ENCODE measurements at regions not wholly inside any gene's neighbourhood (a gene's known extent, or its start where the extent isn't known, plus 50 kb on each side); places are given as distances from the start of the nearest gene placed in this dataset.

GRCh38 chr1:4396551-4396950, 257.9 kb upstream of the AJAP1 start:
- no peak overlapping the region for H3K4me3 ChIP-seq (ENCODE audit: insufficient read depth, low read depth, low read length)
- H3K4ac ChIP-seq (ENCODE audit: low read depth, low read length), result no peak overlapping the region
- POLR2A ChIA-PET (ENCODE audit: unreplicated experiment), result no interaction called here
- H3K4me2 ChIP-seq (ENCODE audit: low read depth, low read length), result no peak overlapping the region
- in situ Hi-C loops (cut with MboI; ENCODE audit: low sequenced_read_pairs), result no loop called here
- CTCF ChIA-PET, result no interaction called here
- no peak overlapping the region for H3K18ac ChIP-seq (ENCODE audit: low read depth, low read length)
- no peak overlapping the region for H2AFZ ChIP-seq (replicated peaks; ENCODE audit: low read length, poor library complexity)
- H2BK120ac ChIP-seq (ENCODE audit: low read depth, low read length), result no peak overlapping the region
- H3K9ac ChIP-seq (ENCODE audit: low read depth, low read length), result no peak overlapping the region
- H3K27ac ChIP-seq (ENCODE audit: insufficient read depth, low read length), result no peak overlapping the region
- no peaks in the 10 kb centered on the region for H3K9me1 ChIP-seq (ENCODE audit: insufficient read depth, low read length)
- dilution Hi-C loops (cut with HindIII; ENCODE audit: low sequenced_read_pairs, unreplicated experiment), result no loop called here
- H2BK20ac ChIP-seq (ENCODE audit: low read depth, low read length), result no peak overlapping the region
- TF ChIP-seq NFE2L2 (IDR thresholded peaks at IDR 0.05; ENCODE audit: low read depth, low read length), result no peak
- no peak for TF ChIP-seq MXI1 (IDR thresholded peaks at IDR 0.05; ENCODE audit: borderline replicate concordance, low read depth, low read length)
- no peak for TF ChIP-seq CHD1 (IDR thresholded peaks at IDR 0.05; ENCODE audit: low read depth, low read length)
- no peak for TF ChIP-seq BHLHE40 (IDR thresholded peaks at IDR 0.05; ENCODE audit: low read depth, low read length)
- no peak for TF ChIP-seq CTCF (conservative IDR thresholded peaks at IDR 0.05; ENCODE audit: low read depth, low read length)
- TF ChIP-seq RFX5 (IDR thresholded peaks at IDR 0.05; ENCODE audit: low read depth, low read length), result no peak
- no peak for TF ChIP-seq RAD21 (IDR thresholded peaks at IDR 0.05; ENCODE audit: low read length)
- no peak for TF ChIP-seq POLR2A (IDR thresholded peaks at IDR 0.05; ENCODE audit: low read depth, low read length)
- intact Hi-C loops (cut with micrococcal nuclease), result no loop called here
- H3K4me1 ChIP-seq (ENCODE audit: control insufficient read depth, insufficient read depth, low read length), result no peaks in the 10 kb centered on the region
- no peak overlapping the region for H3K56ac ChIP-seq (ENCODE audit: extremely low read depth, insufficient read depth, low read length)
- DNase-seq, result no peak
- peaks cover 33% of the 10 kb centered on the region for H3K9me3 ChIP-seq (ENCODE audit: control insufficient read depth, insufficient read depth, low read length)
- H3K23ac ChIP-seq (ENCODE audit: low read depth, low read length), result no peak overlapping the region
- H4K20me1 ChIP-seq (ENCODE audit: insufficient read depth, low read length), result no peaks in the 10 kb centered on the region
- H2BK15ac ChIP-seq (ENCODE audit: low read depth, low read length), result no peak overlapping the region
- no peak overlapping the region for H2AK9ac ChIP-seq (replicated peaks; ENCODE audit: low read depth, low read length, poor library complexity)
- no CpG with 5 or more reads among the region's 9 CpGs for WGBS, 2 experiments (ENCODE audit: extremely low coverage in 2 of 2, insufficient read length in 1 of 2)
- H3K14ac ChIP-seq (replicated peaks; ENCODE audit: low read depth, low read length), result no peak overlapping the region
- ATAC-seq (ENCODE audit: low read depth), result no peak
- H3K36me3 ChIP-seq (ENCODE audit: control insufficient read depth, insufficient read depth, low read length), result no peaks in the 10 kb centered on the region
- H4K5ac ChIP-seq (ENCODE audit: low read depth, low read length), result no peak overlapping the region
- BruUV-seq (replicated peaks), result no TSS peak
- H4K8ac ChIP-seq (ENCODE audit: low read depth in 2 of 2, low read length in 2 of 2), result no peak overlapping the region
- no peak overlapping the region for H2AK5ac ChIP-seq (ENCODE audit: low read depth, low read length)
- H3K79me1 ChIP-seq (ENCODE audit: low read depth in 1 of 2, low read length in 2 of 2), result no peaks in the 10 kb centered on the region
- no peak overlapping the region for H4K91ac ChIP-seq (ENCODE audit: insufficient read depth, low read depth, low read length)
- H3K27me3 ChIP-seq (ENCODE audit: control insufficient read depth, insufficient read depth, low read length), result no peaks in the 10 kb centered on the region
- H2BK5ac ChIP-seq (ENCODE audit: low read depth, low read length, poor library complexity, severe bottlenecking), result no peak overlapping the region
